Ishikawa (cell line): ENCODE measurements at regions not wholly inside any gene's neighbourhood (a gene's known extent, or its start where the extent isn't known, plus 50 kb on each side); places are given as distances from the start of the nearest gene placed in this dataset.

Experiments
- CEBPB ChIP-seq: IDR thresholded peaks from 2 replicates; pipeline ENCODE4 v1.6.1; 2012
- CREB1 ChIP-seq: IDR thresholded peaks from 2 replicates; pipeline ENCODE4 v1.6.1; 2012; ENCODE audit warnings: low read depth
- EP300 ChIP-seq: IDR thresholded peaks from 2 replicates; pipeline ENCODE4 v1.6.1; 2012; ENCODE audit warnings: borderline replicate concordance
- FOXM1 ChIP-seq: IDR thresholded peaks from 2 replicates; pipeline ENCODE4 v1.6.1; 2012; ENCODE audit warnings: low read depth, borderline replicate concordance
- MAX ChIP-seq: IDR thresholded peaks from 2 replicates; pipeline ENCODE4 v1.6.1; 2012
- NFIC ChIP-seq: IDR thresholded peaks from 2 replicates; pipeline ENCODE4 v1.6.1; 2012
- RAD21 ChIP-seq: IDR thresholded peaks from 2 replicates; pipeline ENCODE4 v1.6.1; 2012; ENCODE audit warnings: low read depth
- REST ChIP-seq: IDR thresholded peaks from 2 replicates; pipeline ENCODE4 v1.6.1; 2012; ENCODE audit warnings: low read depth, mild to moderate bottlenecking
- TAF1 ChIP-seq: IDR thresholded peaks from 2 replicates; pipeline ENCODE4 v1.6.1; 2012; ENCODE audit warnings: low read depth, mild to moderate bottlenecking
- TCF12 ChIP-seq: IDR thresholded peaks from 2 replicates; pipeline ENCODE4 v1.6.1; 2012; ENCODE audit warnings: low read depth
- TEAD4 ChIP-seq: IDR thresholded peaks from 2 replicates; pipeline ENCODE4 v1.6.1; 2012
- USF1 ChIP-seq: IDR thresholded peaks from 2 replicates; pipeline ENCODE4 v1.6.1; 2012
- YY1 ChIP-seq: IDR thresholded peaks from 2 replicates; pipeline ENCODE4 v1.6.1; 2012; ENCODE audit warnings: low read depth
- ZBTB7A ChIP-seq: IDR thresholded peaks from 2 replicates; pipeline ENCODE4 v1.6.1; 2012; ENCODE audit warnings: low read depth

- TF ChIP-seq CEBPB, result no peak
- no peak for TF ChIP-seq TEAD4
- no peak for TF ChIP-seq EP300
- no peak for TF ChIP-seq TAF1
- TF ChIP-seq MAX, result no peak
- TF ChIP-seq REST, result no peak
- TF ChIP-seq CREB1, result no peak
- no peak for TF ChIP-seq YY1
- TF ChIP-seq RAD21, result no peak
- no peak for TF ChIP-seq TCF12
- no peak for TF ChIP-seq USF1
- no peak for TF ChIP-seq NFIC
- no peak for TF ChIP-seq FOXM1
- no peak for TF ChIP-seq ZBTB7A
These were observed 67.4 kb upstream of the MSH6 start for GRCh38 chr2:47715552-47715951.
